WERI-Rb-1 (cell line): ENCODE measurements at regions not wholly inside any gene's neighbourhood (a gene's known extent, or its start where the extent isn't known, plus 50 kb on each side); places are given as distances from the start of the nearest gene placed in this dataset.

Source experiments
- DNase-seq: peaks from one replicate; pipeline ENCODE4 v3.0.0-alpha.2; 2020
- H3K27ac ChIP-seq: fragments of 250-450 bp; sonication (Bioruptor Pico); 2 replicates; pipeline ENCODE4 v1.5.1; 2020; ENCODE audit warnings: mild to moderate bottlenecking, moderate library complexity
- H3K27me3 ChIP-seq: fragments of 250-450 bp; sonication (Bioruptor Pico); 2 replicates; pipeline ENCODE4 v1.5.1; 2021; ENCODE audit warnings: mild to moderate bottlenecking, low read depth, moderate library complexity; ENCODE audit not compliant: insufficient read depth, severe bottlenecking
- H3K36me3 ChIP-seq: fragments of 250-450 bp; sonication (Bioruptor Pico); 2 replicates; pipeline ENCODE4 v1.5.1; 2020; ENCODE audit warnings: mild to moderate bottlenecking, moderate library complexity
- H3K4me3 ChIP-seq: 2 replicates; pipeline ENCODE4 v1.5.1; 2011; ENCODE audit warnings: low read depth, mild to moderate bottlenecking, control low read depth, low read length
- H3K9me3 ChIP-seq: fragments of 250-450 bp; sonication (Bioruptor Pico); 2 replicates; pipeline ENCODE4 v1.5.1; 2021; ENCODE audit warnings: mild to moderate bottlenecking, moderate library complexity; ENCODE audit not compliant: severe bottlenecking
- CTCF ChIP-seq: IDR thresholded peaks from 2 replicates; pipeline ENCODE4 v1.5.1; 2011; ENCODE audit warnings: low read depth, mild to moderate bottlenecking, control low read depth, inconsistent platforms, low read length

GRCh38 chr20:24135781-24136180, 147.2 kb upstream of the GGTLC1 start:
- Histone ChIP-seq H3K4me3 (no peak overlapping the region), H3K36me3 (no peaks in the 10 kb centered on the region), H3K27me3 (no peaks in the 10 kb centered on the region), H3K9me3 (peaks cover under 1% of the 10 kb centered on the region), H3K27ac (no peak overlapping the region)
- no peak for TF ChIP-seq CTCF
- DNase-seq: no peak

GRCh38 chr20:24134930-24135329, 146.4 kb upstream of the GGTLC1 start:
- Histone ChIP-seq H3K27ac (no peak overlapping the region), H3K27me3 (no peaks in the 10 kb centered on the region), H3K36me3 (no peaks in the 10 kb centered on the region), H3K9me3 (no peaks in the 10 kb centered on the region), H3K4me3 (no peak overlapping the region)
- no peak for TF ChIP-seq CTCF
- no peak for DNase-seq

DNA sequence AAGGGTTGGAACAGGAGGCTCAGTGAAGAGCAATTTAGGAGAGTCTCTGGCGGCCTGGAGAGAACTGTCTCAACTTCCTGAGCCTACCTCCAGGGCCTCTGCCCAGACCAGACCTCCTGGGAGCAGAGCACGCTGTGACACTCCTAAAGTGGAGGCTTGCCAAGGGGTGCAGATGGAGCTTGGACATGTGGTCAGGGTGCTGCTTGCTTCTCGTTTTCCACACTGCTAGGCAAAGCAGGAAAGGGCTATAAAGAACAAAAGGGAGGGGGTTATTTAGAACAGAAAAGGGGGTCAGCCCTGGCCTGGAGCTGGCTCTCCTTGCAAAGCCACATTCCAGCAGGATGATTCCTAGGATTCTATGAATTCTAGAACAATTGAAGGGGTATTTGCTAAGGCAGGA, 145.7 kb upstream of the GGTLC1 start:
- Histone ChIP-seq H3K27me3 (no peaks in the 10 kb centered on the region), H3K36me3 (no peaks in the 10 kb centered on the region), H3K4me3 (no peak overlapping the region), H3K9me3 (no peaks in the 10 kb centered on the region), H3K27ac (no peak overlapping the region)
- no peak for DNase-seq
- TF ChIP-seq CTCF: no peak

DNA sequence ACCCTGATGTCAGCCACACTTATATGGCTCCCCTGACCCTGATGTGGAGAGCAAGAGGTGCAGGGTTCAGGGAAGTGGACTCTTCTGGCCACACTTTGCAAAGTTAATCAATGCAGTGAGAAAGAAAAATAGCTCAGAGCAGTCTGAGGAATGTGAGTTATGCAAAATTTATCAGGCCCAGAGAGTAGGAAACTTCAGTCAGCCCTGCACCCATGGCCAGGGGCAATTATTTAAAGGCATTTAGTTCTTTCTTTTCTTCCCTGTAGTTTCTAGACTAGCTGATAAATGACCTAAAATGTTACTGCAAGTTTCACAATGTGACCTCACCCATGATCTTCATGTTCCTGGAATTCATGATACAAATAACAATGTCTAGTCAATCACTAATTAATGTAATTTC, 143.7 kb upstream of the GGTLC1 start:
- Histone ChIP-seq H3K36me3 (no peaks in the 10 kb centered on the region), H3K27ac (no peak overlapping the region), H3K27me3 (no peaks in the 10 kb centered on the region), H3K9me3 (no peaks in the 10 kb centered on the region), H3K4me3 (no peak overlapping the region)
- no peak for DNase-seq
- no peak for TF ChIP-seq CTCF

DNA sequence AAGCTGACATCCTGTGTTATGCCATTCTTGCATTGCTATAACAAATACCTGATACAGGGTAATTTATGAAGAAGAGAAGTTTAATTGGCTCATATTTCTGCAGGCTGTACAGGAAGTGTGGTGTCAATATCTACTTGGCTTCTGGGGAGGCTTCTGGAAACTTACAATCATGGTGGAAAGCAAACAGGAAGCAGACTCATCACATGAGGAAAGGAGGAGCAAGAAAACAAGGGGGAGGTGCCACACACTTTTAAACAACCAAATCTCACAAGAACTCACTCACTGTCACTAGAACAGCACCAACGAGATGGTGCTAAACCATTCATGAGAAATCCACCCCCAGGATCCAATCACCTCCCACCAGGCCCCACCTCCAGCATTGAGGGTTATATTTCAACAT, 143.1 kb upstream of the GGTLC1 start:
- no peaks in the 10 kb centered on the region for H3K9me3 ChIP-seq
- TF ChIP-seq CTCF: no peak
- no peak overlapping the region for H3K4me3 ChIP-seq
- DNase-seq: no peak
- H3K27me3 ChIP-seq: no peaks in the 10 kb centered on the region
- H3K36me3 ChIP-seq: no peaks in the 10 kb centered on the region
- no peak overlapping the region for H3K27ac ChIP-seq

DNA sequence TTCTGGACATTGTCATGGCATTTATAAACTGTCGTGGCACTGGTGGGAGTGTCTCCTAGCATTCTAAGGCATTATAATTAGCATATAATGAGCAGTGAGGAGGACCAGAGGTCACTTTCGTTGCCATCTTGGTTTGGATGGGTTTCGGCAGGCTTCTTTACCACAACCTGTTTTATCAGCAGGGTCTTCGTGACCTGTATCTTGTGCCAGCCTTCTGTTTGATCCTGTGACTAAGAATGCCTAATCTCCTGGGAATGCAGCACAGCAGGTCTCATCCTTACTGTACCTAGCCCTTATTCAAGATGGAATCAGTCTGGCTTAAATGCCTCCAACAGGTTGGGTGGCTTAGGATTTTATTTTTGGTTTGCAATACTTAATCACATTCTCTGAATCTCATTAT, 142.7 kb upstream of the GGTLC1 start:
- TF ChIP-seq CTCF: no peak
- no peak for DNase-seq
- Histone ChIP-seq H3K4me3 (no peak overlapping the region), H3K27me3 (no peaks in the 10 kb centered on the region), H3K9me3 (no peaks in the 10 kb centered on the region), H3K27ac (no peak overlapping the region), H3K36me3 (no peaks in the 10 kb centered on the region)
